ENCODE measurements at regions not wholly inside any gene's neighbourhood (a gene's known extent, or its start where the extent isn't known, plus 50 kb on each side); places are given as distances from the start of the nearest gene placed in this dataset.
"Not testable (repeated sequence)": the region's sequence is repeated elsewhere in the genome, so short reads cannot be mapped to it uniquely, and the experiment has no call there.

GRCh38 chr4:123536225-123536624, 139.6 kb downstream of the SPRY1 start:
- CTCF ChIA-PET = no interaction called here
- TF ChIP-seq CTCF (IDR thresholded peaks at IDR 0.05; ENCODE audit: insufficient read depth, low read length, missing control alignments) = no peak

GRCh38 chr4:123537906-123538402, 141.4 kb downstream of the SPRY1 start:
- DNase-seq (ENCODE audit: low read depth, low spot score); POLR2A ChIA-PET; H3K4me3 ChIP-seq (ENCODE audit: low read depth, low read length); CTCF ChIA-PET: not testable (repeated sequence)

More at GRCh38 chr4:123536225-123536624, 139.6 kb downstream of the SPRY1 start:
- POLR2A ChIA-PET = no interaction called here
- DNase-seq (ENCODE audit: low read depth, low spot score) = no peak
- no peak overlapping the region for H3K4me3 ChIP-seq (ENCODE audit: low read depth, low read length)

GRCh38 chr4:123545667-123546572, 149.3 kb downstream of the SPRY1 start:
- ChIA-PET CTCF (interaction anchor here (1.2 kb wide), 1 partner anchor 19 kb away, joined by 4 read pairs; no protein-coding TSS in a partner anchor), POLR2A (no interaction called here)
- DNase-seq (ENCODE audit: low read depth, low spot score) = no peak
- H3K4me3 ChIP-seq (ENCODE audit: low read depth, low read length) = no peak overlapping the region
- TF ChIP-seq CTCF (IDR thresholded peaks at IDR 0.05; ENCODE audit: insufficient read depth, low read length, missing control alignments) = no peak

DNA sequence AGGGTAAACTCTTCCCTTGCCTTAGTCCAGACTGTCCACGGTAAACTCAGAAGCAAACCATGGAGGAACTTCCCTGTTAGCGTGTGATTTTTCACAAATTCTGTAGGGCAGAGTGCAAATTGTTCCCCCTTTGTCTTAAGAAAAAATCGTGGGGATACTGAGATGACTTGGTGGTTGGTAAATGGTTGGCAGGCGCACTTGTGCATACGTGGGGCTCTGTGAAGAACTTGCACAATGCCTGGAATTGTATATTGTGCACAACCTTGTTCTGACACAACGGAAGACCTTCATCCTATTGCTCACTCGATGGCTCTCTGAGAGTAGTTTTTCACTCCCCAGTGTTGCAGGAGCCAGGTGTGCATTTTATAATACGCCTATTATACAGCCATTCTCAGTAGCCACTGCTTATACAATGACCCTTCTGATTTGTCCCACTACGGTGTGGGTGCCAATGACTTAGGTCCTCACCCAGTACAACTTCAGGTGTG, 150.0 kb downstream of the SPRY1 start:
- ChIA-PET CTCF (interaction anchor here (1.2 kb wide), 1 partner anchor 18 kb away, joined by 4 read pairs; no protein-coding TSS in a partner anchor), POLR2A (no interaction called here)
- TF ChIP-seq CTCF (IDR thresholded peaks at IDR 0.05; ENCODE audit: insufficient read depth, low read length, missing control alignments) = no peak
- no peak overlapping the region for H3K4me3 ChIP-seq (ENCODE audit: low read depth, low read length)
- no peak for DNase-seq (ENCODE audit: low read depth, low spot score)

GRCh38 chr4:123547216-123548165, 150.9 kb downstream of the SPRY1 start:
- CTCF ChIA-PET = no interaction called here
- POLR2A ChIA-PET = no interaction called here
- DNase-seq (ENCODE audit: low read depth, low spot score) = no peak
- TF ChIP-seq CTCF (IDR thresholded peaks at IDR 0.05; ENCODE audit: insufficient read depth, low read length, missing control alignments) = no peak
- no peak overlapping the region for H3K4me3 ChIP-seq (ENCODE audit: low read depth, low read length)

GRCh38 chr4:123553279-123553678, 156.7 kb downstream of the SPRY1 start:
- CTCF ChIA-PET = interaction anchor here (0.6 to 1.2 kb wide), 2 partner anchors 11 to 26 kb away, joined by 3 to 5 read pairs; no protein-coding TSS in a partner anchor
- DNase-seq (ENCODE audit: low read depth, low spot score) = no peak
- no peak for TF ChIP-seq CTCF (IDR thresholded peaks at IDR 0.05; ENCODE audit: insufficient read depth, low read length, missing control alignments)
- H3K4me3 ChIP-seq (ENCODE audit: low read depth, low read length) = no peak overlapping the region
- POLR2A ChIA-PET = no interaction called here
